Tibial artery (tissue), 4 donors: ENCODE measurements at regions not wholly inside any gene's neighbourhood (a gene's known extent, or its start where the extent isn't known, plus 50 kb on each side); places are given as distances from the start of the nearest gene placed in this dataset.
"Not testable (repeated sequence)": the region's sequence is repeated elsewhere in the genome, so short reads cannot be mapped to it uniquely, and the experiment has no call there.

Experiments
- DNase-seq, 2 donors: peaks; one replicate each; pipeline ENCODE4 v3.0.0-alpha.2; 2019
- H3K27ac ChIP-seq, 2 donors: fragments of 200-600 bp; sonication (generic) in 1 of 2; 1 replicate in 1 of 2; 2 replicates in 1 of 2; pipeline ENCODE4 v1.5.1; 2018 to 2019; ENCODE audit warnings: mild to moderate bottlenecking in 1 of 2
- H3K27me3 ChIP-seq, 2 donors: fragments of 200-600 bp; sonication (generic) in 1 of 2; one replicate each; pipeline versions ENCODE4 v1.5.1 to v1.6.0; 2016 to 2019
- H3K36me3 ChIP-seq, 3 donors: fragments of 200-600 bp; sonication (generic) in 2 of 3; one replicate each; pipeline ENCODE4 v1.5.1; 2016 to 2019; ENCODE audit warnings: mild to moderate bottlenecking in 2 of 3
- H3K4me1 ChIP-seq, 4 donors: fragments of 200-600 bp; sonication (generic) in 2 of 4; 1 replicate in 3 of 4; 2 replicates in 1 of 4; pipeline ENCODE4 v1.5.1; 2016 to 2019
- H3K4me3 ChIP-seq, 2 donors: fragments of 200-600 bp; sonication (generic) in 1 of 2; 1 replicate in 1 of 2; 2 replicates in 1 of 2; pipeline ENCODE4 v1.5.1; 2018 to 2019; ENCODE audit warnings: mild to moderate bottlenecking in 2 of 2
- H3K9me3 ChIP-seq, 3 donors: fragments of 200-600 bp; sonication (generic) in 1 of 3; one replicate each; pipeline ENCODE4 v1.5.1; 2016 to 2019
- CTCF ChIP-seq, 2 experiments: fragments of 200-600 bp in 1 of 2; fragments of 450-650 bp in 1 of 2; IDR thresholded peaks; one replicate each; pipeline ENCODE4 v1.5.1; 2017 to 2019; ENCODE audit warnings: antibody characterized with exemption in 2 of 2, mild to moderate bottlenecking in 1 of 2, moderate library complexity in 1 of 2
- intact Hi-C: fragments of 100-400 bp; cut with DNase I; formaldehyde crosslinking; loops from one replicate; pipeline ENCODE4 v1.15.0; 2023; ENCODE audit warnings: low total_unique reads

GRCh38 chr6:167751579-167752115, 75.1 kb upstream of the AFDN start:
- no peak for TF ChIP-seq CTCF (IDR thresholded peaks at IDR 0.05)
- H3K4me1 ChIP-seq: peaks cover 0 to 17% (median 0%) of the 10 kb centered on the region in 4 donors
- H3K4me3 ChIP-seq: no peak overlapping the region
- no peaks in the 10 kb centered on the region for H3K36me3 ChIP-seq
- no peaks in the 10 kb centered on the region for H3K9me3 ChIP-seq
- intact Hi-C loops: no loop called here
- no peak overlapping the region for H3K27ac ChIP-seq
- H3K27me3 ChIP-seq: peaks cover 0 to under 1% of the 10 kb centered on the region in 2 donors
- DNase-seq: peak in 1 of 2 donors; percentile 55

GRCh38 chr6:167753281-167753680, 73.4 kb upstream of the AFDN start:
- H3K9me3 ChIP-seq, H3K27ac ChIP-seq, H3K4me3 ChIP-seq, H3K36me3 ChIP-seq, H3K27me3 ChIP-seq, intact Hi-C loops: not testable (repeated sequence)
- peak in 1 of 2 donors; percentile 48 for DNase-seq
- peaks cover 0 to 16% (median 0%) of the 10 kb centered on the region in 4 donors for H3K4me1 ChIP-seq

- no peak overlapping the region for H3K27ac ChIP-seq
- DNase-seq: peak in 1 of 2 donors; percentile 46
- intact Hi-C loops: no loop called here
- H3K4me3 ChIP-seq: no peak overlapping the region
- H3K27me3 ChIP-seq: no peaks in the 10 kb centered on the region
- no peaks in the 10 kb centered on the region for H3K36me3 ChIP-seq
- TF ChIP-seq CTCF (IDR thresholded peaks at IDR 0.05): no peak
- peaks cover 0 to 11% (median 0%) of the 10 kb centered on the region in 4 donors for H3K4me1 ChIP-seq
- no peaks in the 10 kb centered on the region for H3K9me3 ChIP-seq
These were observed 72.0 kb upstream of the AFDN start for GRCh38 chr6:167754691-167755090.

- H3K27me3 ChIP-seq: no peaks in the 10 kb centered on the region
- H3K4me1 ChIP-seq: peaks cover 0 to 13% (median 1%) of the 10 kb centered on the region in 4 donors
- intact Hi-C loops: no loop called here
- no peak for TF ChIP-seq CTCF (IDR thresholded peaks at IDR 0.05)
- no peak overlapping the region for H3K4me3 ChIP-seq
- H3K27ac ChIP-seq: no peak overlapping the region
- no peaks in the 10 kb centered on the region for H3K36me3 ChIP-seq
- DNase-seq: peak in 1 of 2 donors; percentile 43
- no peaks in the 10 kb centered on the region for H3K9me3 ChIP-seq
These were observed 71.2 kb upstream of the AFDN start for GRCh38 chr6:167755461-167755860.

GRCh38 chr6:167756597-167756996, 70.1 kb upstream of the AFDN start:
- Histone ChIP-seq H3K4me1 (peaks cover 0 to 14% (median 8%) of the 10 kb centered on the region in 4 donors), H3K27ac (no peak overlapping the region), H3K36me3 (no peaks in the 10 kb centered on the region), H3K9me3 (no peaks in the 10 kb centered on the region), H3K27me3 (no peaks in the 10 kb centered on the region), H3K4me3 (no peak overlapping the region)
- intact Hi-C loops: no loop called here
- no peak for TF ChIP-seq CTCF (IDR thresholded peaks at IDR 0.05)
- DNase-seq: no peak

GRCh38 chr6:167757249-167757648, 69.5 kb upstream of the AFDN start:
- Histone ChIP-seq H3K9me3 (no peaks in the 10 kb centered on the region), H3K27ac (no peak overlapping the region), H3K36me3 (no peaks in the 10 kb centered on the region), H3K4me3 (no peak overlapping the region), H3K27me3 (no peaks in the 10 kb centered on the region), H3K4me1 (peaks cover 0 to 20% (median 12%) of the 10 kb centered on the region in 4 donors)
- DNase-seq: peak in 1 of 2 donors; percentile 9
- TF ChIP-seq CTCF (IDR thresholded peaks at IDR 0.05): no peak
- intact Hi-C loops: no loop called here
